Stimulated activated CD4-positive, alpha-beta T cell treated with anti-CD3 and anti-CD28 coated beads, TNF-alpha, amount 100 ng/mL, for 48 hours (primary cell): ENCODE measurements at regions not wholly inside any gene's neighbourhood (a gene's known extent, or its start where the extent isn't known, plus 50 kb on each side); places are given as distances from the start of the nearest gene placed in this dataset.
"Not testable (repeated sequence)": the region's sequence is repeated elsewhere in the genome, so short reads cannot be mapped to it uniquely, and the experiment has no call there.

Experiments
- DNase-seq, 3 donors: peaks; one replicate each; pipeline ENCODE4 v3.0.0-alpha.2; 2020; ENCODE audit warnings: low read depth in 3 of 3

- no peak for DNase-seq
These were observed 63.4 kb upstream of the PMEPA1 start for GRCh38 chr20:57773059-57773815.

- DNase-seq, result peak in 2 of 3 donors; percentile 4 to 20
These were observed 62.6 kb upstream of the PMEPA1 start for GRCh38 chr20:57772349-57772964.

GRCh38 chr20:57770852-57771720 lies 61.3 kb upstream of the PMEPA1 start:
- DNase-seq, result no peak

- DNase-seq, result not testable (repeated sequence)
These were observed 60.6 kb upstream of the PMEPA1 start for GRCh38 chr20:57770401-57770800.

GRCh38 chr20:57769756-57770155 lies 59.9 kb upstream of the PMEPA1 start:
- DNase-seq, result no peak

- no peak for DNase-seq
These were observed 58.7 kb upstream of the PMEPA1 start for GRCh38 chr20:57768519-57768918.

- DNase-seq, result no peak
These were observed 57.6 kb upstream of the PMEPA1 start for GRCh38 chr20:57767441-57767840.

GRCh38 chr20:57763235-57763595 lies 53.4 kb upstream of the PMEPA1 start:
- no peak for DNase-seq

- no peak for DNase-seq
These were observed 52.9 kb upstream of the PMEPA1 start for GRCh38 chr20:57762531-57763234.

- no peak for DNase-seq
These were observed 51.6 kb upstream of the PMEPA1 start for GRCh38 chr20:57761413-57761734.

GRCh38 chr20:57760698-57761412 lies 51.0 kb upstream of the PMEPA1 start:
- DNase-seq, result no peak

GRCh38 chr20:57759724-57760123 lies 49.9 kb upstream of the PMEPA1 start:
- DNase-seq, result no peak
